ENCODE measurements at regions not wholly inside any gene's neighbourhood (a gene's known extent, or its start where the extent isn't known, plus 50 kb on each side); places are given as distances from the start of the nearest gene placed in this dataset.
"Not testable (repeated sequence)": the region's sequence is repeated elsewhere in the genome, so short reads cannot be mapped to it uniquely, and the experiment has no call there.

- TF ChIP-seq CTCF (IDR thresholded peaks at IDR 0.05; ENCODE audit: insufficient read depth, low read length, poor library complexity, severe bottlenecking): no peak
- Histone ChIP-seq H3K27me3 (ENCODE audit: control insufficient read depth, insufficient read depth, low read length) (no peaks in the 10 kb centered on the region), H3K36me3 (ENCODE audit: control insufficient read depth, insufficient read depth, low read length) (no peaks in the 10 kb centered on the region), H3K4me3 (ENCODE audit: low read depth, low read length) (no peak overlapping the region)
- no peak for DNase-seq (ENCODE audit: low read depth)
Observed at GRCh38 chr2:166651991-166652390, 157.9 kb upstream of the SCN7A start.

- no peak for DNase-seq (ENCODE audit: low read depth)
- Histone ChIP-seq H3K36me3 (ENCODE audit: control insufficient read depth, insufficient read depth, low read length) (no peaks in the 10 kb centered on the region), H3K4me3 (ENCODE audit: low read depth, low read length) (no peak overlapping the region), H3K27me3 (ENCODE audit: control insufficient read depth, insufficient read depth, low read length) (no peaks in the 10 kb centered on the region)
- no peak for TF ChIP-seq CTCF (IDR thresholded peaks at IDR 0.05; ENCODE audit: insufficient read depth, low read length, poor library complexity, severe bottlenecking)
Observed at GRCh38 chr2:166651080-166651675, 157.1 kb upstream of the SCN7A start.

- Histone ChIP-seq H3K27me3 (ENCODE audit: control insufficient read depth, insufficient read depth, low read length) (no peaks in the 10 kb centered on the region), H3K4me3 (ENCODE audit: low read depth, low read length) (no peak overlapping the region), H3K36me3 (ENCODE audit: control insufficient read depth, insufficient read depth, low read length) (no peaks in the 10 kb centered on the region)
- no peak for TF ChIP-seq CTCF (IDR thresholded peaks at IDR 0.05; ENCODE audit: insufficient read depth, low read length, poor library complexity, severe bottlenecking)
- no peak for DNase-seq (ENCODE audit: low read depth)
Observed at GRCh38 chr2:166647935-166648334, 153.9 kb upstream of the SCN7A start.

GRCh38 chr2:166643980-166644379, 149.9 kb upstream of the SCN7A start:
- Histone ChIP-seq H3K4me3 (ENCODE audit: low read depth, low read length) (no peak overlapping the region), H3K27me3 (ENCODE audit: control insufficient read depth, insufficient read depth, low read length) (no peaks in the 10 kb centered on the region), H3K36me3 (ENCODE audit: control insufficient read depth, insufficient read depth, low read length) (no peaks in the 10 kb centered on the region)
- no peak for DNase-seq (ENCODE audit: low read depth)
- TF ChIP-seq CTCF (IDR thresholded peaks at IDR 0.05; ENCODE audit: insufficient read depth, low read length, poor library complexity, severe bottlenecking): no peak

GRCh38 chr2:166641516-166641915, 147.5 kb upstream of the SCN7A start:
- H3K4me3 ChIP-seq (ENCODE audit: low read depth, low read length); H3K27me3 ChIP-seq (ENCODE audit: control insufficient read depth, insufficient read depth, low read length); H3K36me3 ChIP-seq (ENCODE audit: control insufficient read depth, insufficient read depth, low read length); DNase-seq (ENCODE audit: low read depth): not testable (repeated sequence)

- no peak for TF ChIP-seq CTCF (IDR thresholded peaks at IDR 0.05; ENCODE audit: insufficient read depth, low read length, poor library complexity, severe bottlenecking)
- no peaks in the 10 kb centered on the region for H3K36me3 ChIP-seq (ENCODE audit: control insufficient read depth, insufficient read depth, low read length)
- no peak overlapping the region for H3K4me3 ChIP-seq (ENCODE audit: low read depth, low read length)
- H3K27me3 ChIP-seq (ENCODE audit: control insufficient read depth, insufficient read depth, low read length): no peaks in the 10 kb centered on the region
- DNase-seq (ENCODE audit: low read depth): no peak
Observed at GRCh38 chr2:166637051-166637450, 143.0 kb upstream of the SCN7A start.

All from kidney epithelial cell (primary cell).